Activated T-cell treated with anti-CD3 and anti-CD28 coated beads, Interleukin-2, amount 50 U/mL, for 1 hour (primary cell): ENCODE measurements at regions not wholly inside any gene's neighbourhood (a gene's known extent, or its start where the extent isn't known, plus 50 kb on each side); places are given as distances from the start of the nearest gene placed in this dataset.

ENCODE experiments used
- DNase-seq: peaks from one replicate; pipeline ENCODE4 v3.0.0-alpha.2; 2020

- peak; percentile 7 for DNase-seq
These were observed 51.0 kb upstream of the CTDP1 start for GRCh38 chr18:79628416-79629248.

- DNase-seq = peak; percentile 2
These were observed 50.4 kb upstream of the CTDP1 start for GRCh38 chr18:79629249-79629558.

GRCh38 chr18:79629606-79630005 is 50.0 kb upstream of the CTDP1 start:
- DNase-seq = no peak
